Subcutaneous abdominal adipose tissue (tissue), 5 donors: ENCODE measurements at regions not wholly inside any gene's neighbourhood (a gene's known extent, or its start where the extent isn't known, plus 50 kb on each side); places are given as distances from the start of the nearest gene placed in this dataset.
"Not testable (repeated sequence)": the region's sequence is repeated elsewhere in the genome, so short reads cannot be mapped to it uniquely, and the experiment has no call there.

Source experiments
- H3K27ac ChIP-seq: one replicate; pipeline ENCODE4 v1.7.0; 2013; ENCODE audit warnings: low read depth, mild to moderate bottlenecking, inconsistent platforms, low read length, moderate library complexity
- H3K27me3 ChIP-seq, 5 donors: one replicate each; pipeline ENCODE4 v1.7.0; 2013; ENCODE audit warnings: low read length in 5 of 5, inconsistent platforms in 1 of 5; ENCODE audit not compliant: control insufficient read depth in 5 of 5, insufficient read depth in 4 of 5
- H3K36me3 ChIP-seq, 5 donors: one replicate each; pipeline ENCODE4 v1.7.0; 2013; ENCODE audit warnings: low read length in 5 of 5; ENCODE audit not compliant: control insufficient read depth in 5 of 5, insufficient read depth in 5 of 5
- H3K4me1 ChIP-seq, 5 donors: one replicate each; pipeline ENCODE4 v1.7.0; 2013; ENCODE audit warnings: low read length in 5 of 5, mild to moderate bottlenecking in 3 of 5, moderate library complexity in 1 of 5; ENCODE audit not compliant: control insufficient read depth in 5 of 5, insufficient read depth in 5 of 5
- H3K4me3 ChIP-seq, 5 donors: one replicate each; pipeline ENCODE4 v1.7.0; 2013; ENCODE audit warnings: low read length in 5 of 5, low read depth in 1 of 5
- H3K9ac ChIP-seq, 5 donors: one replicate each; pipeline ENCODE4 v1.7.0; 2013; ENCODE audit warnings: low read length in 5 of 5, mild to moderate bottlenecking in 4 of 5, moderate library complexity in 3 of 5
- H3K9me3 ChIP-seq, 5 donors: one replicate each; pipeline ENCODE4 v1.7.0; 2013; ENCODE audit warnings: low read length in 5 of 5; ENCODE audit not compliant: control insufficient read depth in 5 of 5
- donor health status: healthy.
- donor health status: healthy.
- donor health status: healthy.
- donor health status: healthy.
- donor health status: healthy.

DNA sequence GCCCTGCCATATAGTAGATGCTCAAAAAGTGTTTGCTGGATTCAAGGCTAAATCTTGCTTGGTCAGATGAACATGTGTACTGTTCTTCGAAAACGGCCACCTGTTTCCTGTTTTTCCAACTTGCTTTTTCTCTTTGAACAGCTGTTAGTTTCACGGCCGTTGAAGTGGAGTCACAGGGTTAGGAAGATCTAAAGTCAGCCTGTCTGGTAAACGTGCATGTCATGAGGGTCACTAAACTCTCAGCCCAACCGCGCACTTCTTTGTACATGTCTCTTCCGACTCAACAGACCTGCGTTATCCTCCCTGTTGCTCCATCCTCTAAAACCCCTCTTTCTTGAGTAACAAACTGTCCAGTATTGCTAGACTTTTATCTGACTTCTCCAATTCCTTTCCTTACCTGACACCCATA lies 93.2 kb upstream of the MAN1A1 start:
- H3K9ac ChIP-seq = no peak overlapping the region
- no peaks in the 10 kb centered on the region for H3K27me3 ChIP-seq
- peaks cover 8 to 45% (median 39%) of the 10 kb centered on the region in 5 donors for H3K4me1 ChIP-seq
- H3K4me3 ChIP-seq = no peak overlapping the region
- no peaks in the 10 kb centered on the region for H3K9me3 ChIP-seq
- no peak overlapping the region for H3K27ac ChIP-seq
- H3K36me3 ChIP-seq = no peaks in the 10 kb centered on the region

- Histone ChIP-seq H3K9ac (no peak overlapping the region), H3K9me3 (no peaks in the 10 kb centered on the region), H3K4me1 (peaks cover 4 to 28% (median 23%) of the 10 kb centered on the region in 5 donors), H3K27ac (no peak overlapping the region), H3K27me3 (no peaks in the 10 kb centered on the region), H3K4me3 (no peak overlapping the region), H3K36me3 (no peaks in the 10 kb centered on the region)
Observed at GRCh38 chr6:119440953-119441352, 91.4 kb upstream of the MAN1A1 start.

DNA sequence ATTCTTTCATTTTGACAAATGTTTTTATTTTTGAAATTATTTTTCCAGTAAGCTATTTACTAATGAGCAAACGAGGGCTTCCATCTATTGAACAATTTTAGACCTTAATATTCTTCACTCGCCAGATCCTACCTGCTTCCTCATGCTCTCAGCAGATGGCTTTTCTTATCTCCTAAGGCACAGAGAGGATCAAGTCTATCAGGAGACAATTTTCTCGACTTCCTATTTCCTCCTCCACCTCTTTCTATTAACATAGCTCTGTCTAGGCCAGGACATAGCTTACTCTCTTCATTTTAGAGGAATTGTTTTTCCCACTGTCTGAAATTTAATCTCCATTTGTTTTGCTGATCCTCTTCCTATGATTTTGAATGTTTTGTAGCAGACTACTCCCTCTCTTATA lies 87.0 kb upstream of the MAN1A1 start:
- no peaks in the 10 kb centered on the region for H3K36me3 ChIP-seq
- no peaks in the 10 kb centered on the region for H3K27me3 ChIP-seq
- H3K9me3 ChIP-seq = no peaks in the 10 kb centered on the region
- H3K27ac ChIP-seq = no peak overlapping the region
- H3K4me3 ChIP-seq = no peak overlapping the region
- peaks cover 0 to 4% (median 0%) of the 10 kb centered on the region in 5 donors for H3K4me1 ChIP-seq
- H3K9ac ChIP-seq = no peak overlapping the region

DNA sequence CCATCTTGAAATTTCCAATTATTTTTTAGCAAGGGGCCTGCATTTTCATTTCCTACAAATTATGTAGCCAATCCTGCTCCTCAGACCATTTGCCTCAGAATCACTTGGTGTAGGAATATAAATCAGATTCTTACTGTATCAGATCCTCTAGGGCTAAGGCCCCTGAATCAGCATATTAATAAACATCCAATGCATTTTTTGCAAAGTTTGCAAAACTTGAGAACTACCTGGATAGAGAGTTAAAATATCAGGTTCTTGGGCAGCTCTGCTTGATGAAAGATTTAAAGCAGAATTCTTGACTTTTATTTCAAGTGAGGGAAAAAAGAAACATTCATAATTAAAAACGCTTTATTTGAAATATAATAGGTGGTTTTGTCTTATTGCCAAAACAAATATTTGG lies 82.2 kb upstream of the MAN1A1 start:
- no peaks in the 10 kb centered on the region for H3K9me3 ChIP-seq
- no peak overlapping the region for H3K4me3 ChIP-seq
- no peak overlapping the region for H3K27ac ChIP-seq
- no peaks in the 10 kb centered on the region for H3K27me3 ChIP-seq
- peaks cover 0 to 6% (median 1%) of the 10 kb centered on the region in 5 donors for H3K4me1 ChIP-seq
- no peaks in the 10 kb centered on the region for H3K36me3 ChIP-seq
- no peak overlapping the region for H3K9ac ChIP-seq

GRCh38 chr6:119430805-119431204 lies 81.2 kb upstream of the MAN1A1 start:
- Histone ChIP-seq H3K36me3 (no peaks in the 10 kb centered on the region), H3K4me1 (peaks cover 0 to 14% (median 5%) of the 10 kb centered on the region in 5 donors), H3K27ac (no peak overlapping the region), H3K9ac (no peak overlapping the region), H3K9me3 (no peaks in the 10 kb centered on the region), H3K4me3 (no peak overlapping the region), H3K27me3 (no peaks in the 10 kb centered on the region)

GRCh38 chr6:119428633-119429032 lies 79.1 kb upstream of the MAN1A1 start:
- Histone ChIP-seq H3K9ac (no peak overlapping the region), H3K4me1 (peaks cover 0 to 10% (median 5%) of the 10 kb centered on the region in 5 donors), H3K36me3 (no peaks in the 10 kb centered on the region), H3K9me3 (peaks cover 0 to 2% (median 0%) of the 10 kb centered on the region in 5 donors), H3K4me3 (no peak overlapping the region), H3K27ac (no peak overlapping the region), H3K27me3 (no peaks in the 10 kb centered on the region)

DNA sequence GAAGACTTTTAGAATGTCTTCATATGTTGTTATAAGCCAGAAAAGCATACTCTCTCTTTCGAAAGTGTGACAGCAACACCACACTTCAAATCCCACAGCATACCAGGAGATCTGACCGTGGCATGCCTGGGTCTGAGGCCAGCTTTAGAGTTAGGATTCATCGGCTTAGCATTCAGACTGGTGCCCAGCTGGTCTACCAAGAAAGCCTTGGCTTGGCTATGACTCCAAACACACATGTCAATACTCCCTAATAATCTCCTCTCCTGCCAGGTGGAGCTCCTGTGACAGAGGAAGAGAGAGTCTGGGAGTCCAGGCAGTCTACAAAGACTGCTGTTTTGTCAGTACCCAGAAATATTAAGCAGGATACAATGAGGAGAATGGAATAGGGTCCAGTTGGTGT lies 77.1 kb upstream of the MAN1A1 start:
- H3K27me3 ChIP-seq = no peaks in the 10 kb centered on the region
- peaks cover 0 to 10% (median 5%) of the 10 kb centered on the region in 5 donors for H3K4me1 ChIP-seq
- peaks cover 0 to 5% (median 0%) of the 10 kb centered on the region in 5 donors for H3K9me3 ChIP-seq
- no peak overlapping the region for H3K4me3 ChIP-seq
- peak overlapping the region in 1 of 5 donors; percentile 44 for H3K9ac ChIP-seq
- H3K27ac ChIP-seq = no peak overlapping the region
- H3K36me3 ChIP-seq = no peaks in the 10 kb centered on the region

DNA sequence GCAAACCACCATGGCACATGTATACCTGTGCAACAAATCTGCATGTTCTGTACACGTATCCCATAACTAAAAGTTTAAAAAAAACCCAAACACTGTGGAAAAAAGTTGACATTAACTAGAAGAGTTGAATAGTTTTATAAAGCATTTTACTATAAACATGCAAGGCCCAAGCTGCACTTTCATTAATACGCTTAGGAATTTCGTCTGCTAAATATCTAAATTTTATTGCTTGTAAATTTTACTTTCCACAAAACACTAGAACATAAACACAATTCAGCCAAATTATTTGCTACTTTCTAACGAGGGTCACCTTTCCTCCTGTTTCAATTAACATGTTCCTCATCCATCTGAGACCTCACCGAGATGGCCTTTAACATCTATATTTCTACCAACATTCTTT lies 74.4 kb upstream of the MAN1A1 start:
- no peak overlapping the region for H3K27ac ChIP-seq
- peaks cover 0 to 10% (median 5%) of the 10 kb centered on the region in 5 donors for H3K4me1 ChIP-seq
- H3K27me3 ChIP-seq = no peaks in the 10 kb centered on the region
- H3K36me3 ChIP-seq = no peaks in the 10 kb centered on the region
- peaks cover 0 to 5% (median 0%) of the 10 kb centered on the region in 5 donors for H3K9me3 ChIP-seq
- H3K4me3 ChIP-seq = no peak overlapping the region
- H3K9ac ChIP-seq = no peak overlapping the region

GRCh38 chr6:119418084-119418483 lies 68.5 kb upstream of the MAN1A1 start:
- H3K9me3 ChIP-seq, H3K9ac ChIP-seq, H3K36me3 ChIP-seq, H3K4me1 ChIP-seq, H3K27me3 ChIP-seq, H3K27ac ChIP-seq, H3K4me3 ChIP-seq: not testable (repeated sequence)

DNA sequence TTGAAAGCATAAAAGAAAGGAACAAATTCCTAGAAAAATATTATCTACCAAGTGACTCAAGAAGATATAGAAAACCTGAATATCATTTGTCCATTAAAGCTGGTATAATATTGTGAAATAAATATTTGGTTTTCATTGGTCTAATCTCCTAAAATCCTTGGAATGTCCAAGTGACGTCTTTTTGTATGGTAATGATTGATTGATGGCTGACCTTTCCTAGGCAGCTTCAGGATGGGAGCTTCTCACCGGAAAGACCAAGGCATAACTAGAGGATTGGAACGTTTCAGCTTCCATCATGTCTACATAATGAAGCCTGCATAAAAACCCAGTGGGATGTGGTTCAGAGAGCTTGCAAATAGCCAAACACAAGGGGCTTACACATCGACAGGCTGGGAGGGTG lies 57.6 kb upstream of the MAN1A1 start:
- Histone ChIP-seq H3K4me3 (no peak overlapping the region), H3K27ac (no peak overlapping the region), H3K4me1 (no peaks in the 10 kb centered on the region), H3K9me3 (peaks cover 0 to 7% (median 0%) of the 10 kb centered on the region in 5 donors), H3K36me3 (no peaks in the 10 kb centered on the region), H3K9ac (no peak overlapping the region), H3K27me3 (no peaks in the 10 kb centered on the region)

DNA sequence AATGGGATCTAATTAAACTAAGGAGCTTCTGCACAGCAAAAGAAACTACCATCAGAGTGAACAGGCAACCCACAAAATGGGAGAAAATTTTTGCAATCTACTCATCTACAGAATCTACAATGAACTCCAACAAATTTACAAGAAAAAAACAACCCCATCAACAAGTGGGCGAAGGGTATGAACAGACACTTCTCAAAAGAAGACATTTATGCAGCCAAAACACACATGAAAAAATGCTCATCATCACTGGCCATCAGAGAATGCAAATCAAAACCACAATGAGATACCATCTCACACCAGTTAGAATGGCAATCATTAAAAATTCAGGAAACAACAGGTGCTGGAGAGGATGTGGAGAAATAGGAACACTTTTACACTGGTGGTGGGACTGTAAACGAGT lies 55.6 kb upstream of the MAN1A1 start:
- not testable (repeated sequence) for H3K9ac ChIP-seq, H3K27ac ChIP-seq, H3K4me3 ChIP-seq, H3K36me3 ChIP-seq, H3K9me3 ChIP-seq, H3K4me1 ChIP-seq, H3K27me3 ChIP-seq
